IPS-NIHi7 (cell line): ENCODE measurements at regions not wholly inside any gene's neighbourhood (a gene's known extent, or its start where the extent isn't known, plus 50 kb on each side); places are given as distances from the start of the nearest gene placed in this dataset.
"Not testable (repeated sequence)": the region's sequence is repeated elsewhere in the genome, so short reads cannot be mapped to it uniquely, and the experiment has no call there.

Source experiments
- DNase-seq: peaks from one replicate; pipeline ENCODE4 v3.0.0; 2012; ENCODE audit warnings: mixed read lengths; ENCODE audit errors: extremely low spot score

GRCh38 chr3:152151877-152152765 lies 116.6 kb upstream of the MBNL1 start:
- not testable (repeated sequence) for DNase-seq

DNA sequence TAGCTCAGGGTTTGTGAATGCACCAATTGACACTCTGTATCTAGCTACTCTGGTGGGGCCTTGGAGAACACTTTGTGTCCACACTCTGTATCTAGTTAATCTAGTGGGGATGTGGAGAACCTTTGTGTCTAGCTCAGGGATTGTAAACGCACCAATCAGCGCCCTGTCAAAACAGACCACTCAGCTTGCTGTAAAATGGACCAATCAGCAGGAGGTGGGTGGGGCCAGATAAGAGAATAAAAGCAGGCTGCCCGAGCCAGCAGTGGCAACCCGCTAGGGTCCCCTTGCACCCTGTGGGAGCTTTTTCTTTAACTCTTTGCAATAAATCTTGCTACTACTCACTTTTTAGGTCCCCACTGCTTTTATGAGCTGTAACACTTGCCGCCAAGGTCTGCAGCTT lies 115.6 kb upstream of the MBNL1 start:
- not testable (repeated sequence) for DNase-seq

- no peak for DNase-seq
These were observed 113.3 kb upstream of the MBNL1 start for GRCh38 chr3:152155246-152156020.

DNA sequence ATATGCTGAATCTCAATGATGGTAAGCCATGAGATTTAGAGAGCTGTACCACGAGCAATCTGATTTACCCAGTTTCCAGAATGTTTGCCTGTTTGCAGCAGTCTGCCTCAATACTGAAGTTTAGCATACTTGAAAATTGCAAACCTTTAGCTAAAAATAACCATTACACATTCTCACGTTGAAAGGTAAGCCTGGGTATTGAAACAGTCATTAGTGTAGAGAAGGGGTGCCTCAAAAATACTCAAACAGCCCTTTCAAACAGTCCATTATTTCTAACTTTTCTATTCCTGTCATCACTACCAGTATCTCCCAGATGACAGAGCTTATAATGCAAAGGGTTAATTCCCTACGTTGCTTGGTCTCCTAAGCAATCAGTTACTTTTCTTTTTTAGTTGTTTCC lies 111.8 kb upstream of the MBNL1 start:
- no peak for DNase-seq

DNA sequence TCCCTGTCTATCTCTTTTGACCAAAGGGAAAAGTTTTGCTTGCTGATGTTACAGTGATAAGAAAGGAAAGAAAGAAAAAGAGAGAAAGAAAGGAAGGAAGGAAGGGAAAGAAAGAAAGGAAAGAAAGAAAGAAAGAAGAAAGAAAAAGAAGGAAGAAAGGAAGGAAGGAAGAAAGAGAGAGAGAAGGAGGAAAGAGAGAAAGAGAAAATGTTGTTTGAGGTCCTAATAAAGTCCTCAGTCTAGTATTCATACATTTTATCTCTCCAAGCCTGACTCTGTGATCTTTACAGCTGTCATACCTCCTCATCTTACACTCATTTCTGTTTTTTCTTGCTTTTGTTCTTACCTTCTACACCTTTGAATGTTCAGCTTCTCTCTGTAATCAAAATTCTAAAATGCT lies 111.4 kb upstream of the MBNL1 start:
- no peak for DNase-seq

- DNase-seq: no peak
These were observed 109.4 kb upstream of the MBNL1 start for GRCh38 chr3:152159328-152159727.

- DNase-seq: no peak
These were observed 108.2 kb upstream of the MBNL1 start for GRCh38 chr3:152160350-152161011.

- DNase-seq: no peak
These were observed 96.3 kb upstream of the MBNL1 start for GRCh38 chr3:152172460-152172859.

DNA sequence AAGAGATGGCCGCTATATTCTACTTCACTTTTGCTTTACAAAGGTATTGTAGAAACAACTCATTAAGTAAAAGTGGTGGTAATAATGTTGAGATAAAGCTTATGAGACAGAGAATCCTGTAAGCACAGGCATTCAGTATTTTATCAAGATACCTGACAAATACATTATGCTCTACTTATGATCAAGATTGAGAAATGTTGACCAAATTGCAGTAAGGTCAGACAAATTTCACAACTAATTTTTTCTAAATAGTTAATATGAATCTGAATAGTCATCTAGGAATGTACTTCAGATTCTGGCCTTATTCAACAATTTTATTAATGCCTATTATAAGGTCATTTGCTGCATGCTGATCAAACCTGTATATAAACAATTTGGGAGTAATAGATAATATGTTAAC lies 95.1 kb upstream of the MBNL1 start:
- DNase-seq: no peak

GRCh38 chr3:152174876-152175527 lies 93.7 kb upstream of the MBNL1 start:
- no peak for DNase-seq

- DNase-seq: no peak
These were observed 93.2 kb upstream of the MBNL1 start for GRCh38 chr3:152175528-152175889.

GRCh38 chr3:152176241-152176640 lies 92.5 kb upstream of the MBNL1 start:
- DNase-seq: no peak

DNA sequence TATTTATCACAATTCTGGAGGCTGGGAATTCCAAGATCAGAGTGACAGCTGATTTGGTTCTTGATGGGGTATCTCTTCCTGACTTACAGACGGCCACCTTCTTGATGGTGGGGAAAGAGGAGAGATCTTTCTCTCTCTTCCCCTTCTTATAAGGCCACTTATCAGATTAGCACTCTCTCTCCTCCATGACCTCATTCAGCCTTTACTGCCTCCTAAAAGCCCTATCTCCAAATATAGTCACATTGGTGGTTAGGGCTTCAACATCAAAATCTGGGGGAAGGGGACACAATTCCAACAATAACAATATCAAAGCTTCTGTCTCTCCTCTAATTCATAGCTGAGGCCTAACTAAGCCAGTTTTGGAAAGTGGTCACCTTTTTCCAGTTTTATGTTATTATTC lies 91.7 kb upstream of the MBNL1 start:
- DNase-seq: no peak

DNA sequence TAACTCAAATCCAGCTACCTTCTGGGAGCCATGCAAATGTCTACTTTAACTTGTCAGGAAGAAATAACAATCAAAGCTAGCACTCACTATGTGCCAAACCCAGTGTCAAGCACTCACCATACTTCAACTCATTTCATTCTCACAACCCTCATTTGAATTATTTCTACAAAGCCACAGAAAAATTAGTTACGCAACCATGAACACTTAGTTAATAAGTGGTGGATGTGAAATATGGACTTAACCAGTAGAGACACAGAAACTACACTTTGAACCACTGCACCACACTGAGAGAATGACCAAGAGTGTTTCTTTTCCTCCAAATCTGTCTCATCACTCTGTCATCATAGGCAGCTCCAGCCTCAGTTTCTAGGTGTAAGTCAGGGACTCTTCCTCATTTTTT lies 91.0 kb upstream of the MBNL1 start:
- DNase-seq: no peak

DNA sequence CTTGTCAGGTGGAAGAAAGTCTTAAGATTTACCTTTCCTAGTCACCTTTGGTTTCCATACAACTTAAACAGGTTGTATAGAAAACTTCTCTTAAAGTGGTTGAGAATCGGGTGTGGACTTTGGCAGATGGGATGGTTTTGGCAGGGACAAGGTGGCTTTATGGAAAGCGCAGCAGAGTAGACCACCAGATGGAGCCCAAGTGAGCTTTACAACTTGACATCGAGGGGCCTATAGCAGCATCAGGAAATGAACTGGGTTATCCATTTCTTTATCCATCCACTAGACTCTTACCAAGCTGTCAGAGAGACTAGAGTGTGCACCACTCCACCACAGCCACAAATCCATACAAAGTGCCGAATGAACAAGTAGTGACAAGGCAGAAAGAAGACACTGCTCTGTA lies 85.3 kb upstream of the MBNL1 start:
- DNase-seq: peak; percentile 66

GRCh38 chr3:152184971-152185686 lies 83.6 kb upstream of the MBNL1 start:
- DNase-seq: no peak

DNA sequence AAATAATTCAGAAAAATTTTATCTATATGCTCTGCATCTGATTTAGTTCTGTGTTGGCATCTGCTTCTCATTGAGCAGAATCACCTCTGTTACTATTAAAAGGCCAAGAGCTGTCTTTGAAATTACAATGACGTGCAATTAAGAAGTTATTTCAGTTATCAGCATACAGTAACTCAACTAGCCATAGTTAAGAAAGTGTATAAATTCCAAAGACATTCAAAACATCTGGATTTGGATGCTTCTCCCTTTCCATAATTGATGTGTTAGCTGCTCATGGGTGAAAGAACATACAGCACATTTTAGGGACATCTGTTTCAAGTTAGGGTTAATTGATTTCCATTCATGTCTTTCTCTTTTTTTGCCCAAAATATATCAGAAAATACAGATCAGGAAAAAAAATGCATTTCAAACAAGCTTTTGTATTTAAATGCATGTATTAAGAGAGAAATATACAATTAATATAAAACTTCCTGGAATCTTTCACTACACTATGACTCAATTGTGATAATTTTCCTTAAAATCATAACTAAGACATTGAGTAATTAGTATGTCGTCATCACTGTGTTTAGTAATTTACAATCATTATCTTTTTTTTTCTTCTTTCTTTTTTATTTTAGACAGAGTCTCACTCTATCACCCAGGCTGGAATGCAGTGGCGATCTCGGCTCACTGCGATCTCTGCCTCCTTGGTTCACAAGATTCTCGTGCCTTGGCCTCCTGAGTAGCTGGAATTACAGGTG lies 82.7 kb upstream of the MBNL1 start:
- no peak for DNase-seq

GRCh38 chr3:152190636-152191183 lies 78.0 kb upstream of the MBNL1 start:
- no peak for DNase-seq

- DNase-seq: no peak
These were observed 76.7 kb upstream of the MBNL1 start for GRCh38 chr3:152192050-152192449.

- DNase-seq: no peak
These were observed 75.6 kb upstream of the MBNL1 start for GRCh38 chr3:152192936-152193672.
